Adipose tissue (tissue), 3 donors: ENCODE measurements at regions not wholly inside any gene's neighbourhood (a gene's known extent, or its start where the extent isn't known, plus 50 kb on each side); places are given as distances from the start of the nearest gene placed in this dataset.

Source experiments
- H3K27ac ChIP-seq: one replicate; pipeline ENCODE4 v1.5.1; 2013; ENCODE audit warnings: low read depth, low read length
- WGBS, 3 donors: extraction: QIAGEN DNeasy Blood & Tissue Kit; methylation state at CpG; one replicate each; pipeline ENCODE4 v1.1.7; 2013; 5-methylcytosine and 5-hydroxymethylcytosine counted together
- donor health status: healthy with polysubstance abuse.
- donor health status: Bipolar disorder and iron deficiency.
- donor health status: healthy.

DNA sequence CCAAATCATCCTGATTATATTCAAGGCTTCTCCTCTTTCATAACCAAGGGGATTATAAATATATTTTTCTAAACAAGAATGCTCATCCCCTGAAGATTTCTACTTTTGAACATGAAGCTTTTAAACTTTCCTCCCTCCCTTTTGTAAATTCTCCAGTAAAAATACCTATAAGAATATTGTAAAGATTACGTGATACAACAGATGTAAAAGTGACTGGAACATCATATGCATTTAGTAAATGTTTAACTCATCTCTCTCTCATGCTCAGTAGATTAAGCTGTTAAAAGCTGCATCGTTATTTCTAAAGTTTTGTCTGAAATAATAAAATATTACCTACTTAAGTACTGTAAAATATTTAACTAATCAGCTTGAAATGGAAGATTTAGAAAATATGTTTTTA, 281.1 kb downstream of the SPRY2 start:
- H3K27ac ChIP-seq = no peak overlapping the region
- WGBS, 3 donors = 81 to 96% (median 91%) methylated on average over 2 of the region's 2 CpGs

DNA sequence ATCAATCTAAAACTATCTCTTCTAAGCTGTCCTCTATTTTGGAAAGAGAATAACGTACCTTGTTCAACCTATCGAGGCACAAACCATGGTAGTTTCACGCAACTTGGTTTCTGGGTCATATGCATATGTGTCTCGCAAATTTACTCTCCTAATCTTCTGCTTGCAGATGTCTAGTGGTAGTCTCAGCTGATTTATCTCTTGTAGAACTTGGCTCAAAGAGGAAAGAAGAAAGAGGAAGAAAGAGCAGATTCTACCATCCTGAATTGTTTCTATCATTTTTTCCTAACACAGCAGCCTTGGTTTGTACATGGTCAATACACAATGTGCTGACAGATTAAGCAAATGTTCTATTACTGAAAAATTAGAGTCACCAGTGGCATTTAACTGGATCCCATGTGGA, 282.3 kb downstream of the SPRY2 start:
- 83 to 89% (median 86%) methylated on average over 4 of the region's 4 CpGs for WGBS, 3 donors
- no peak overlapping the region for H3K27ac ChIP-seq

DNA sequence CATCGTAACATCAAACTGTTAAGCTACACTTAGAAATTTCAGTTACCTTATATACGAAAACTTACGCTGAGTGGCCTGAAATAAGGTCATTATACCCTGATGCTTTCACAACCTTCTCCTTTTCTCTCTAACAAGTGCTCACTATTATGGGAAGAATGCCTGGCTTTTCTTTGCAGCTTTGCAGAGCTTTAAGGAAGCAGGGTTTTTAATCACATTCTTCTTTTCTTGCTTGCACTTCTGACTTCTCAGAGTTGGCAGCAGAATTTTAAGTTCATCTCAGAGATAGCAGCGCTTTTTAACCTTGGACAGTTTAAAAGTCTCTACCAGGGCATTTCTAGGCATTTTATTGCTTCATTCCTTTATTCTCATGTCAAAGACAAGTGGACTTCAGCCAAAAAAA, 285.1 kb downstream of the SPRY2 start:
- no peak overlapping the region for H3K27ac ChIP-seq
- WGBS, 3 donors = 82 to 87% (median 84%) methylated on average over 4 of the region's 4 CpGs

DNA sequence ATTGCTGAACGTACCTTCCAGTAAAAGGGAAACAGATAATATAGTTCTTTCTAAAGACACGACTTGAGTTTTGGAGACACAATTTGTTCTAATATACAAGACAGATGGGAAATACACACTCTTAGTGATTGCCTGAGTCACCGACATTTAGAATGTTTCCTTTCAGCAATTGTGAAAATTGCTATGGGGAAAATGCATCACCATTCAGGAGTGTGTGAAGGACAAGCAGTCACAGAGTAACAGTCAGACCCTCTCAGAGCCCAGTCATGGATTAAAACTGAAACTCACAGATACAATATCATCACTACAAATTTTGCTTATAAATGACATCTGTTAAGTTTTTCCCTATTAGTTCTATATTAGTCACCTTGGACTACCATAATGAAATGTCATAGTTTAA, 286.1 kb downstream of the SPRY2 start:
- no peak overlapping the region for H3K27ac ChIP-seq
- 80 to 82% (median 80%) methylated on average over 3 of the region's 3 CpGs for WGBS, 3 donors

DNA sequence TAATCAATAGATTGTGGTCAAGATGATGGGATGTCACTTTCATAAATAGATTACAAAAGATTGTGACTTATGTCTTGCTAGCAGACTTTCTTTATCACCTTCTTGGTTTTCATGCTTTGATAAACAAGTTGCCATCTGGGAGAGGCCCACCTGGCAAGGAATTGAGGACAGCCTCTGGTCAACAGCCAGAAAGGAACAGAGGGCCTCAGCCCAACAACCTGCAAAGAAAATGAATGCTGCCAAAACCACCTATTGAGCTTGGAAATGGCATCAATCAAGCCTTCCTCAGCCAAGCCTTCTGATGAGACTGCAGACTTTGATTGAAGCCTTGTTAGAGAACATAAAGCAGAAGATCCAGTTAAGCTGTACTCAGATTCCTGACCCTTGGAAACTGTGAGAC, 288.6 kb downstream of the SPRY2 start:
- no peak overlapping the region for H3K27ac ChIP-seq

DNA sequence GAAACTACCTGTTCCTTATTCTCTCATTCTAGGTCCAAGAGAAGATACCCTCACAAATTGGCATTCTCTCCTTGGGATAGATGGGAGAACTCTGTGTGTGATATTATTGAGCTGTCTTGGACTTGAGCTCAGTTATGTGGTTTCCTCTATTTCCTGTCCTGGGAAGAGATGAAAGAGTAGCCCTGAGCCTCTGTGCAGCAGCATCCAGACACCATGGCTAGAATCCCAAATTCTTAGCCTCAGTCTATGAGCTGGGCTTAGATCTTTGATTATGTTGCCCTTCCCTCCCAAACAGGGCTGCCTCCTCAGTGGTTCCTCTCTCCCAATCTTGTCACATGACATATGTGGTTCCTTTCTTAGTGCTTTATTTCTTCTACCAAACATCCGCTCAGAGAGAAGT, 290.7 kb downstream of the SPRY2 start:
- 76 to 96% (median 85%) methylated on average over 1 of the region's 1 CpG for WGBS, 3 donors
- no peak overlapping the region for H3K27ac ChIP-seq

DNA sequence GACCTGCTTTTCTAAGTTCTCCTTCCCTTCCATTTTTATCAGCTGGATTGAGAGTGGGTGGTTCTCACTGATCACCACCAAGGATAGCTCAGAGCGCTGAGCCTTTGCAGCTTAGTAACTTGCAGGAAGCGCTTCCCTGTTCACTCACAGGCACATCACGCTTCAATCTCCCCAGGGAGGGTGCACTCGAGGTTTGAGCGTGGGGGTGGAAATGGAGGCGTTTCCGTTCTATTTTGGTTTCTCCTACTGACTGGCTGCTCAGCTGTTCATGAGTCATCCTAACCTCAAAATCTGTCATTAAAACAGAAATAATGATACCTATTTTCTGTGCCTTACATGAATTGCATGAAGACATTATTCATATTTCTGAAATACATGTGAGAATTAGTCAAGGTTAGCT, 292.1 kb downstream of the SPRY2 start:
- 1 to 46% (median 4%) methylated on average over 7 of the region's 7 CpGs for WGBS, 3 donors
- H3K27ac ChIP-seq = no peak overlapping the region

DNA sequence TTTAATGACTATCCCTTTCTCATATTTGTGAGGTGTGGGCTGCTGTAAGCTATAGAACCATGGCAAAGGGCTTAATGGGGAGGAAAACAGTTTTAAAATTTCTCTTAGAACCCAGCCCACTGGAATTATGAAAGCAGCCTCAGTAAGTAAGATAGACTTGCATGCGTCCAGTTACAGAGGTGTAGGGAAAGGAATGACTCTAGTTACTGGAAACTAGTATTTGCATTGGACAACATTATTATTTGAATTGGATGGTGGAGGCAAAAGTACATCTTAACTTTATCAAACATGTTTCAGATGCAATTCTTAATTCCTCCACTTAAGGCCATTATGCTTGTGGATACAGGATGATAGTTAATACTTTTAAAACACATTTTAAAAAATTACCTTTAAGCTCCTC, 292.9 kb downstream of the SPRY2 start:
- no peak overlapping the region for H3K27ac ChIP-seq
- 40 to 74% (median 73%) methylated on average over 1 of the region's 1 CpG for WGBS, 3 donors

DNA sequence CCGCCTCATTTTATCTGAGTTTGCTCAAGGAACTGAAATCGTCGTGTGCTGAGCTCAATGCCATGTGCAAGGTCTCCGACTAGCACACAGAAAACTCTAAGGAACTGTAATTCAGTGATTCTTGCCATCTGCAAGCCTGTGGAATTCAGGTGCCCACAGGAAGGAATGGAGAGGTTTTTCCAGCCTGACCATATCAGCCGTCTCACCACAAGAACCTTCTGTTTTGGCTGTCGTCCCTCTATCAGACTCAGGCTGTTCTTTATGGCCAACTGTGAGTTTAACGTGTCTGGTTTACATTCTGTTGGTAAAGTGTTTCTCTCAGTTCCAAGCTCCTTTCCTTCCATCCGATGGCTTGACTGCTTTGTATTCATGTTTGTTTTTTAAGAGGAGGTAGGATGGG, 293.5 kb downstream of the SPRY2 start:
- WGBS, 3 donors = 47 to 67% (median 64%) methylated on average over 8 of the region's 8 CpGs
- no peak overlapping the region for H3K27ac ChIP-seq

DNA sequence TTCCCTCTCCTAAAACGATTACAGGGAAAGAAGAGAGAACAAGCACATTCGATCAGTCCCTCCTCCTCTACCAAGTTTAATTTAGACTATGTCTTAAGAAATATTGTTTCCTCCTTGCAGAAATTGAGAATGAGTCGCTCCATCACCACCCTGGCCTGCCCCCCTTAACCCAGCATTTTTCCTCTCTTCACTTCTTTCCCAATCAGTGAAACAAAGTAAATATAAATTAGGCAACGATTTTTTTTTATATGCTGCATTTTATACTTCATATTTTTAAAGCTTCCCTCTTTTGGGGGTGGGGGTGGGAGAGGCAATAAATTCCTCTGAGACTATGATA, 300.0 kb downstream of the SPRY2 start:
- WGBS, 3 donors = 29 to 67% (median 29%) methylated on average over 4 of the region's 4 CpGs
- H3K27ac ChIP-seq = no peak overlapping the region

DNA sequence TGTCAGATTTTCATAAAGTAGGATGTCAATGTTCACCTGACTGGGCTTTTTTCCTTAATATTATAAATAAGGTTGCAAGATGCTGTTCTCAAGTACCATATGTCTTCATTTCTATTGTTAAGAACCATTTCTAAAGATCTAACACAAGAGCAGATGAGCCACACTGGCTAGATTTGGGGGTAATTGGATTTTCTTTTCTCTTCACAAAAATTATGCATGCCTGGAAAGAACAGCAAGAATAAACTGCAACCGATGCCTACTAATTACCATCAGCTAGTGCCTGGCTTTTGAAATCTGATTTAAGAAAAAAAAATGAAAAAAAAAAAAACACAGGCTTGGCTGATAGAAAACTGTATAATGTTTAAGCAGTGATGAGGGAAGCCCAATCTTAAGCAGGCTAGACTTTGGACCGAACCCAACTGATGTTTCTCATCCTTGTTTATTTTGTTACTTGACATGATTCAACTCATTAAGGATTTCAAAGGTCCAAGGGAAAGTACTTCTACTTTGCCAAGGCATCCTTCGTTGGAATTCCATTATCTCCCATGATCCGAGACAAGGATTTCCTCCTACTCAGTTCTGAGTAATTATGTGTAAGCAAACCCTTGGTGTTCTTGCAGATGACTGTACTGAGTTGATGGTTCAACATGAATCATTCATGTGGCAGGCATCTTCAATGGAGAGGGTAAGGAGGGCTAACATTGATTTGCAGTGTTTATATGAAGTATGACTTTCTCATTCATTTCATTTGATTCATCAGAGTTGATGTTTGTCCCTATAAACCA, 300.5 kb downstream of the SPRY2 start:
- 49 to 66% (median 55%) methylated on average over 4 of the region's 4 CpGs for WGBS, 3 donors
- no peak overlapping the region for H3K27ac ChIP-seq

DNA sequence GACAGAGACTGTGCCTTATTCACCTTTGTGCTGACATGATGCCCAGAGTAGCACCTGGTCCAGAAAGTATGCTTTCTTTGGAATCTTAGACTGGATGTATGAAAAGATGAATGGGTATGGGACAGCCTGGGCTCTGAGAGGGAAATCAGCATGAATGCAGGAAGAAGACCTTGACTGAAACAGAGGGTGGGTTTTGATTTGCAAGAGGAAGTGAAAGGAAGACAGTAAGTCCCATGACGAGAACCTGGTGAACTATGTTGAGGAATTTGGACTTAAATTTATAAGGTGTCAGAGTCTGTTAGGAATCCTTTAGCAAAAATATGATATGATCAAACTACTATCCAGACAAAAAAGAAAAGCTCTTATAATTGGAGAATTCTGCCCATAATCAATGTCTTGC, 301.9 kb downstream of the SPRY2 start:
- 61 to 84% (median 81%) methylated on average over 1 of the region's 1 CpG for WGBS, 3 donors
- H3K27ac ChIP-seq = no peak overlapping the region

DNA sequence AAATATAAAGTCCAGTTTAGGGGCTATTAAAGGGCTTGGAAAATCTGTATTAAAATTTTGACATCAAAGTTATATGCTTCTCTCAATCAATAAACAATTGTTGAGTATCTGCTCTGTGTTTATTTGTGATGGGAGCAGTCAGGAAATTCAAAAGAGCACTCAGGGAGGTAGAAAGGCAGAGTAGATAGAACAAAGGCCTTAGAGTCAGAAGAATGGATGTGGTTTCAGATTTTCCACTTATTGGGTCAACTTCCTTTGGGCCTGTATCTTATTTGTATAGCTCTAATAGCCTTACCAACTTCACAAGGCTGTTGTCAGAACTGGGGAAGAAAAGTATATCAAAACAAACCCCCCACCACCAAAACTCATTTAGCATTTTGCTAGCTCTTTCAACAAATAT, 302.6 kb downstream of the SPRY2 start:
- no peak overlapping the region for H3K27ac ChIP-seq

DNA sequence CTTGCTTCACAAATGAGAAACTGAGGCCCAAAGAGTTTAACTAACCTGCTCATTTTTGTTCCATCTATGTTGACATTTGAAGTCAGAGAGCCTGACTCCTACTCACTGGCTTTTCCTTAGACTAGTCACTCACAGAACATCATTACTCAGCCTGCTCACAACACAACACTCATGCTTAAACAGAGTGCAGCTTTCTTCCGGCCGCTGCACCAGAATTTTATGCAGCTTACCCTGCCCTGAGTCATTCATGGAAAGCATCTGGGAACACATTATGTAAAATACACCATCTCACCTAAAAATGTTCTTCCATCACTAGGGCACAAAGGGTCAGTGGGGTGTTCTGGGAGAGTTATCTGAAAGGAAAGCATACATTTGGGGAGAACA, 303.4 kb downstream of the SPRY2 start:
- no peak overlapping the region for H3K27ac ChIP-seq
- WGBS, 3 donors = 84 to 87% (median 87%) methylated on average over 2 of the region's 2 CpGs

DNA sequence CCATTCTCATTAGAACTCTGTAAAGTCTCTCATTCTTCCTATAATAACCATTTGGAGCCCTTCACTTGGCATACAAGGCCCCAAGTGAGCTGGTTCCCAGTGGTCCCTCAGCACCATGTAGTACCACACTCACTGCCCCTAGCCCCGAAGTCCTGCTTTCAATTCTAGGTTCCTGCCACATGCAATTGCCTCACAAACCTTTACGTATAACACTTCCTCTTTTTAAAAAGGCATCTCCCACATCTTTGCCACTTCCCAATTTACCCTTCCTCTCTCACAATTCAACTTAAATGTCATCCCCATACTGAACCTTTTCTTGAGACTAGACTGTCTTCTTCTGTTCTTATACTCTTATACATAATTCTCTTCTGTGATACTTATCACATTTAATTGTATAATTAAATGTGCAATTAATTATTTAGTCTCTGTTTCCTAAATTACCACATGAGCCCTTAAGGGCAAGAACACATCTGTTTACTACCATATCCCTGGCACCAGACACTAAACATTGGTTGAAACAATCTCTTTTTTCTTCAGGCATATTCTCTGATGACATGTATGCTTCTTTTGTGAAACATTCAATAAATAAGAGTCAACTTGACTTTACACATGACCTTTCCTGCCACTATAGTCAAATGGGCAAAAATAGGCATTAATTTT, 304.0 kb downstream of the SPRY2 start:
- 51 to 74% (median 62%) methylated on average over 2 of the region's 2 CpGs for WGBS, 3 donors
- H3K27ac ChIP-seq = no peak overlapping the region

DNA sequence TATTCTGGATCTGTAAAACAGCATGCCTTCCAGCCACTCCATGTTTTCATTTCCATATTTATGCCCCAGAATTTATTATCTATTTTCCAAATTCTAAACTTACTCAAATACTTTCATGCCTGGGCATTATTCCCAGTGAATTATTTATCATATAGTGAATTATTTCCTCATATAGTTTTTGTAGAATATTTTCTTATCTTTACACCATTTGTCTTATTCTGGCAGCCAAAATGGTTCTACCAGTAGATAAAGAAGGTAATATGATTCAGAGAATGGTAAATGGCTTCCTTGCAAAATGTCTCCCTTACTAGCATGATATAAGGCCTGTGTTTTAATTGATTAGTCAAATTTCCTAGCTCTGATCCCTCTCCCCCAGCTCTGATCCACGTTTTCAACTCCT, 305.8 kb downstream of the SPRY2 start:
- 55 to 81% (median 72%) methylated on average over 1 of the region's 1 CpG for WGBS, 3 donors
- H3K27ac ChIP-seq = no peak overlapping the region

DNA sequence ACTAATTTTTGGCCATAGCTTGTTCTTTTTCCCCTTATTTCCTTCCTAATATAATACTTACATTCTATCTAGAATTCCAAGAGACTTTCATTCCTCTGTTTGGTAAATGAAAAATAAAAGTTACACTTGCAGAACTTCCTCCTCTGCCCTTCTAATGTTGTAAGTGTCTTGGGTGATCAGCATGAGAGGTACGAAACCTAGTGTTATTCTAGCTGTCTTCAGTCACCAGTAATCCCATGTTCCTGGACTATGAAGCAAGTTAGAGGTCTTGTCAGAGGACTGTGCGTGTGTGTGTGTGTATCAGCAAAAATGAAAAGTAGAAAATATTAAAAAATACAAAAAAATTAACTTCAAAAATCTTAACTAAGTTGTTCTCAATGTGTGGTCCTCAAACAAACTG, 307.0 kb downstream of the SPRY2 start:
- no peak overlapping the region for H3K27ac ChIP-seq
- 74 to 98% (median 82%) methylated on average over 2 of the region's 2 CpGs for WGBS, 3 donors

DNA sequence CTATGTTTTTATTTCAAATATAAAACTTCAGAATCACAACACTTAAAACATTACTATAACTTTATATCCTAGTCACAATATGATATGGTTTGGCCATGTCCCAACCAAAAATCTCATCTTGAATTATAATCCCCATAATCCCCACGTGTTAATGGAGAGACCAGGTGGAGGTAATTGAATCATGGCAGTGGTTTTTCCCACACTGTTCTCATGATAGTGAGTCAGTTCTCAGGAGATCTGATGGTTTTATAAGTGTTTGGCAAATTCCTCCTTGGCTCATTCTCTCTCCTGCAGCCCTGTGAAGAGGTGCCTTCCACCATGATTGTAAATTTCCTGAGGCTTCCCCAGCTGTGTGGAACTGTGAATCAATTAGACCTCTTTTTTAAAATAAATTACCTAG, 307.6 kb downstream of the SPRY2 start:
- WGBS, 3 donors = 43 to 76% (median 71%) methylated on average over 1 of the region's 1 CpG
- H3K27ac ChIP-seq = no peak overlapping the region

DNA sequence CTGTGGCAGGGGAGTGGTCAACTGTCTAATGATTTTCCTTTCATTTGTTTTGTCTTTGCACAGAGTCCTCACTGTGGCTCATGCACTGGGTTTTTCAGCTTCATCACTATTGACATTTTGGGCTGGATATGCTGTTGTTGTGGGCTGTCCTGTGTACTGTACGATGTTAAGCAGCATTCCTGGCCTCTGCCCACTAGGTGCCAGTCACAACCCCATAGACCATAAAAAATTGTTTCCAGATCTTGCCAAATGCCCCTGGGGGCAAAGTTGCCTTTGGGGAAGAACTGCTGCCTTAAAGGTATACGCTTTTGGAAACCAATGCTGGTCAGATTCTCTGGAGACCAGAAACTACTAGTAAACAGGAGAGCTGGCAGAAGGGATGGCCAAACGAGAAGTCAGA, 310.4 kb downstream of the SPRY2 start:
- 32 to 55% (median 43%) methylated on average over 3 of the region's 3 CpGs for WGBS, 3 donors
- H3K27ac ChIP-seq = no peak overlapping the region

DNA sequence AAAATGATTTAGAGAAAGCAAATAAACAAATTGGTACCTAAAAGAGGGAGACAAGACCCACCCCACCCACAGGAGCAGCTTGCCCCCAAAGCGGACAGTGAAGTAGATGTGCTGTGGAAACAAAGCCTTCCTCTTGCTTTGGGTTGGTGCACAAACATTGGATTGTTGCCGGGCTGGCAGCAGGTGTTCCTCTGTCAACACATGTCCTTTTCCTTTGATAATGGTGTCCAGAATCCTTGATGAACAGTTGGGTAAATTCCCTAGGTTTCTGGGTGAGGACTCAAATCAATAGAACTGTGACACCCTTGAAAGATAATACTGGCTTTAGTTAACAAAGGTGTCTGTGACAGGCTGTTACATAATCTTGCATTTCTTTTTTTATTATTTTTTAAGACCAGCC, 311.8 kb downstream of the SPRY2 start:
- H3K27ac ChIP-seq = no peak overlapping the region
- WGBS, 3 donors = 51 to 94% (median 83%) methylated on average over 2 of the region's 2 CpGs
